GM12874 (cell line): ENCODE measurements at regions not wholly inside any gene's neighbourhood (a gene's known extent, or its start where the extent isn't known, plus 50 kb on each side); places are given as distances from the start of the nearest gene placed in this dataset.
A peak's percentile ranks its signal among the peaks of the same experiment; 100 is the strongest.

Source experiments
- TF ChIP-seq, protein P1 (sequence below): IDR thresholded peaks from 2 replicates; pipeline ENCODE4 v1.5.1; 2011; ENCODE audit warnings: low read depth, mild to moderate bottlenecking, control low read depth, low read length, moderate library complexity; ENCODE audit not compliant: insufficient read depth

DNA sequence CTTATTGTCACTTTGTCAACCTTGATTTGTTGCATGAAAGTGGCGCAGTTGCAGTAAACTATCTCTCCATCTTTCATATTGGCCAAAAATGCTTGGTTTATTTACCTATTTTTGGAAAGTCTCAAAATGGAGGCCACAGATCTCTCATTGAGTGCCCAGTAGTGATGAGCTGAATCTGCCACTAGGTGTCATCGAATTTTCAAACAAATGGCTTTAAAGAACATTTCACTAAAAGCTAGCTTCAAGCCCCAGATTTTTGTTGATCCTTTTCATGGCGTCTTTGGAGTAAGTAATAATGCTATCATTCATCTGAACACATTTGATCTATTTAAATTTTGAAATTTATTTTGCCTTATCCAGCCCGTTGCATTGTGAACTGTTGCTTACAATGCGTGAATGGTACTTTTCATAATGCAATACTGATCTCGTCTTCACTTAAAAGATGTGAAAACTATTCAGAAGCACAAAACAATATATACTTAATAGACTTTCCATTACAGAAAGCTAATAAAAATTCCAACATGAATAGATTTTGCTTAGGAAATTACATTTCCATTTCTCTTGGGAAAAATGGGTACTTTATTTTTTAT, 236.2 kb downstream of the DNAJB9 start:
- TF ChIP-seq, protein P1, sequence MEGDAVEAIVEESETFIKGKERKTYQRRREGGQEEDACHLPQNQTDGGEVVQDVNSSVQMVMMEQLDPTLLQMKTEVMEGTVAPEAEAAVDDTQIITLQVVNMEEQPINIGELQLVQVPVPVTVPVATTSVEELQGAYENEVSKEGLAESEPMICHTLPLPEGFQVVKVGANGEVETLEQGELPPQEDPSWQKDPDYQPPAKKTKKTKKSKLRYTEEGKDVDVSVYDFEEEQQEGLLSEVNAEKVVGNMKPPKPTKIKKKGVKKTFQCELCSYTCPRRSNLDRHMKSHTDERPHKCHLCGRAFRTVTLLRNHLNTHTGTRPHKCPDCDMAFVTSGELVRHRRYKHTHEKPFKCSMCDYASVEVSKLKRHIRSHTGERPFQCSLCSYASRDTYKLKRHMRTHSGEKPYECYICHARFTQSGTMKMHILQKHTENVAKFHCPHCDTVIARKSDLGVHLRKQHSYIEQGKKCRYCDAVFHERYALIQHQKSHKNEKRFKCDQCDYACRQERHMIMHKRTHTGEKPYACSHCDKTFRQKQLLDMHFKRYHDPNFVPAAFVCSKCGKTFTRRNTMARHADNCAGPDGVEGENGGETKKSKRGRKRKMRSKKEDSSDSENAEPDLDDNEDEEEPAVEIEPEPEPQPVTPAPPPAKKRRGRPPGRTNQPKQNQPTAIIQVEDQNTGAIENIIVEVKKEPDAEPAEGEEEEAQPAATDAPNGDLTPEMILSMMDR, result peak; percentile 34; the same call in 1 of the 2 replicates

DNA sequence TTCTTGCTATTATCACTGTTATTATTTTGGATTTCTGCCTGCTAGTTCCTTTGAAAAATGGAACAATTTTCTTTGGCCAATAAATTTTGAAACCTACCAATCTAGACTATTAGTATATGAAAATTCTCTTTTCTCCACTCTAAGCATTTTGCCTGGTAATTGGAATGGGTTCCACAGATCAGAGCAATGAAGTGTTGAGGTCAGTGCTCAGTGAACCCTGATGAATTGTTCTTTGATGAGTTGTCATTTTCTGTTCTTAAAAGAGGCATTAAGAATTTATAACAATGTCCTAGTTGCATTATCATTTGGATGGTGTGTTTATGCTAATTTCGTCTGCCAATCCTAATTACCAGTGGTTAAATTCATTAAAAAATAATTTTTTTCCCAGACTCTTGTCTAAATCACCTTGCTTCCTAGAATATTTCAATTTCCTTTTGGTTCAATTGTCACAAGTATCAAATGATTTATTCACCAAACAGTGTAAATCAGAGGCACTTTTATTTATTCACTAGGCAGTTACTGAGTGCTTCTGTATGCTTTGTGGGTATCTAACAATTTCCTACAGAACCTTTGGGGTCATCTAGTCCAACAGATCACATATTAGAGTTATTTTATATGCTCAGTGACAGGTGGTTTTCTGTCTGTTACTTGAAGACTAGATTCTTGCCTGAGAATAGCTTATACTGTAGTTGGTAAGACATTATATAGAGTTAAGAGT, 239.0 kb downstream of the DNAJB9 start:
- TF ChIP-seq, protein P1, result no peak

DNA sequence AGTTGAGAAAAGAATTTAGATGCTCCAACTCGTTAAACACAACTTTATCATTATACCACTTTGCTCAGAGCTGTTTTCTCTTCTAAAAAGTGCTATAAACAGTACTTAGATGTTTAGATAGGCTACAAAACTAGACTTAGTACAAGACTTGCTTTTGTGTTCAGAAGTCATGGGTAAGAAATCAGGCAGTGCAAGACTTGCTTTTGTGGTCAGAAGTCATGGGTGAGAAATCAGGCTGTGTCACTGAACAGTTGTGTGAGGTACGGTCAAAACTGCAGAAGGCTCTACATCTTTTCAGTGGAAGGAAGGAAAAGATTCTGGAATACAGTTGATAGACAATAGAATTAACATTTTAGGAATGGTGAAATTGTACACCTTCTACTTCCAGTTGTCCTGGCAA, 239.7 kb downstream of the DNAJB9 start:
- TF ChIP-seq, protein P1, result no peak

DNA sequence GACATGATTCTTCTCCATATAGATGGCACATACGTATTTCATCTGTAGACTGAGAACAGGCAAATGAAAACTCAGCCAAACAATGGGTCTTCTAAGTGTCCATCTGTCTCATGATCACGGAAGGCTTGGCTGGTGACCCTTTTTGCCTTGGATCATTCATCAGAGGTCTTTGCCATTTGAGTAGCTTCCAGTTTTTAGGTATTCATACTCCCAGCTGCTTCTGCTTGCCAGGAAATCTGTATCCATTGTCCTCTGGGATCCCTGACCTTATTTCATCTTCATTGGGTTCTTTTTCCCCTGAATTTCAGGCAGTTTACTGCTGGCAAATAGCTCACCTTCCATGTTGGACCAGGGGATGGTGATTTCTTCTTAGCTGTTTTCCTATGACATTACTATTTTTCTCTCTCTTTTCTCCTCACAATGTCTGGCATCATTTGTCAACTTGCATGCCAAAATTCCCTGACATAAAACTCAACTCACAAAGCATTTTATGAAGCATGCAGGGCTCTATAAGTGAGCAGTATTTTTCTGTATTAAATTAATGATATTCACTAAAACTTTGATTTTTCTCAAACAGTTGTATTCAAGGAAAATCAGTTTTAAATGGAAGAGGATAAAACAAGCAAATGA, 241.2 kb downstream of the DNAJB9 start:
- TF ChIP-seq, protein P1, result no peak

DNA sequence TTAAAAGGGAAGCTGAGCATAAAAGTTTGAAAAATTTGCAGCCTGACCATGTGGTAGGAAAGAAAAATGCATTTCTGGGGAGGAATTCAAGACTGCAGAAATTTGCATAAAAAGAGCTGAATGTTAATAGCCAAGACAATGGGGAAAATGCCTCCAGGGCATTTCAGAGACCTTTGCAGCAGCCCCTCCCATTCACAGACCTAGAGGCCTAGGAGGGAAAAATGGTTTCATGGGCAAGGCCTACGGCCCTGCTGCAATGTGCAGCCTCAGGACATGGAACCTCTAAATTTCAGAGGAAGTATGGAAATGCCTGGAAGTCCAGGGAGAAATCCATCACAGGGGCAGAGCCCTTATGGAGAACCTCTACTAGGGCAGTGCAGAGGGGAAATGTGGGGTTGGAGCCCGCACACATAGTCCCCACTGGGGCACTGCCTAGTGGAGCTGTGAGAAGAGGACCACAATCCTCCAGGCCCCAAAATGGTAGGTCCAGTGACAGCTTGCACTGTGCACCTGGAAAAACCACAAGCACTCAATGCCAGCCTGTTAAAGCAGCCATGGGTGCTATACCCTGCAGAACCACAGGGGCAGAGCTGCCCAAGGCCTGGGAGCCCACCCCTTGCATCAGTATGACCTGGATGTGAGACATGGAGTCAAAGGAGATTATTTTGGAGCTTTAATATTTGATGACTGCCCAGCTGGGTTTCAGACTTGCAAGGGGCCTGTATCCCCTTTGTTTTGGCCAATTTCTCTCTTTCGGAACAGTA, 243.8 kb downstream of the DNAJB9 start:
- TF ChIP-seq, protein P1, result no peak

DNA sequence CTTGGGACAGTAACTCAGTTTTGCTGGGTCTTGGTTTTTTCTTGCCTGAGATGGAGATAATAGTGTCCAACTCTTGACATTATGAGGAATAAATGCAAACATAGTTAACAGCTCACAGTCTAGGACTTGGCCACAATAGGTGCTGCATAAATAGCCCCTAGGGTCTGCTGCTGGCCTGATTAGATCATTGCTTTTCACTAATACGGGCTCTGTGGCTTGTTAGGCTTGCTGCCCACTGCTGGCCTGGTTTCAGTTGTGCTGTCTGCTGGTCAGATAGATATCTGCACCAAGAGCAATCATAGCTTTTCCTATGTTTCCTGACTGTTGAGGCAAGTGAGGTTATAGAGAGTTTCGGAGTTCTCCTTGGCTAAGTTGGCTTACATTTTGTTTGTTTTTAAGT, 246.1 kb downstream of the DNAJB9 start:
- TF ChIP-seq, protein P1, result no peak

DNA sequence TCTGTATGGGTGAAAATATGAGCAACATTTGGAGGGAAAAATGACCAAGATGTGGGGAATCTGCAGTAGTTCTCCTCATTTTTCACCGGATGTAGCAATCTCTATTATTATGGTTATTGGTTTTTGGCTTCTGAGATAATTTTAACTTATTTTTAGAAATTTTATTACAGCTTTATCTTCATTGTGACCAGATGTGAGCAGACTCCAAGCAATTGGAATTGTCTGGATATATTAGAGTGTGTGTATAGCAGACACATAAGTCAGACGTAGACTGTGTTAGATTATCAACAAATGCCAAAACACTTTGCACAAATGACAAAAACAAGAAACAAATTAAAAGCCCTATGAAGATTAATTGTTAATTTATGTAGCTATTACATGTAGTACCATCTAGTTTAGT, 249.1 kb downstream of the DNAJB9 start:
- TF ChIP-seq, protein P1, result no peak
